ENCODE measurements at regions not wholly inside any gene's neighbourhood (a gene's known extent, or its start where the extent isn't known, plus 50 kb on each side); places are given as distances from the start of the nearest gene placed in this dataset.

DNA sequence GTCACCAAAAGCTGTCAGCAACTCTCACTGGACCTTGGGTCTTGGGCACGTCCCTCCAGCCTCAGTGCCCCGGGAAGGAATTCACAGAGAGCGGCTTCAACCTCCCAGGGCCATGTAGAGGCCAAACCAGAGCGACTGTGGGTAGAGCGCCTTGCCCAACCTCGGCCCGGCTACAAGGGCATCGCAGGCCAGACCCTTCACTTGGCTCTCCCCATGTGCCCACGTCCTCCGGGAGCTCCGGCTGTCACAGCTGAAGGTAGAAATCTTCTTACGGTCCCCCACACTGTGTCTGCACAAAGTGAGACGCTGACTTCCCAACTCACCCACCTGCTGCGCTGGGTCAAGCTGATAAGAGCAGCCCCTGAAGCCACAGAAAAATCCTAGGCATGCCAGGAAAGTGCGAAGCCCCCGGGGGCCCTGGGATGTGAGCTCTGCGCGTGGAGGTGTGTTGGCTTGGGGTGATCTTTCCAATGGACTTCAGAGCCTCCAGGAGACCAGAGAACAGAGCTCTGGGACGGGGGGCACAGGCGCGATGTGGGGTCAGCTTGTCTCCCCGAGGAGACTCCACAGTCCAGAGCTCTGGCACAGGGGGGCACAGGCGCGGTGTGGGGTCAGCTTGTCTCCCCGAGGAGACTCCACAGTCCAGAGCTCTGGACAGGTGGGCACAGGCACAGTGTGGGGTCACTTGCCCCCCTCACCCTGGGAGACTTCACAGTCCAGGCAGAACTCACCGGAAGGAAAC, 105.5 kb downstream of the RTP5 start:
- H3K27ac ChIP-seq (ENCODE audit: low read depth, low read length), result no peak overlapping the region
- H3K4me2 ChIP-seq (ENCODE audit: low read depth, low read length, poor library complexity, severe bottlenecking), result no peak overlapping the region
- no peaks in the 10 kb centered on the region for H3K27me3 ChIP-seq (ENCODE audit: low read length)
- no peak overlapping the region for H2AFZ ChIP-seq (ENCODE audit: low read depth, low read length, severe bottlenecking)
- no peaks in the 10 kb centered on the region for H3K79me2 ChIP-seq (ENCODE audit: insufficient read depth, low read length)
- no peak for TF ChIP-seq CTCF (IDR thresholded peaks at IDR 0.05; ENCODE audit: insufficient read depth, low read length, poor library complexity, severe bottlenecking)
- TF ChIP-seq EZH2phosphoT487 (conservative IDR thresholded peaks at IDR 0.05; ENCODE audit: low read length), result no peak
- H4K20me1 ChIP-seq (ENCODE audit: low read depth, low read length), result no peaks in the 10 kb centered on the region
- H3K36me3 ChIP-seq (ENCODE audit: low read length), result peaks cover 4% of the 10 kb centered on the region; the same call in 1 of the 2 replicates
- H3F3A ChIP-seq (ENCODE audit: insufficient read depth), result no peaks in the 10 kb centered on the region
- H3K4me3 ChIP-seq (ENCODE audit: insufficient read depth, low read length, poor library complexity, severe bottlenecking), result no peak overlapping the region
- H3K9ac ChIP-seq (ENCODE audit: low read length), result no peak overlapping the region
- H3K9me3 ChIP-seq (ENCODE audit: insufficient read depth, low read length), result no peaks in the 10 kb centered on the region
- no peaks in the 10 kb centered on the region for H3K9me2 ChIP-seq (replicated peaks; ENCODE audit: insufficient read depth, low read length)

GRCh38 chr2:241975593-241976284, 106.2 kb downstream of the RTP5 start:
- no peaks in the 10 kb centered on the region for H3K27me3 ChIP-seq (ENCODE audit: low read length)
- H3K79me2 ChIP-seq (ENCODE audit: insufficient read depth, low read length), result no peaks in the 10 kb centered on the region
- no peaks in the 10 kb centered on the region for H3K9me2 ChIP-seq (replicated peaks; ENCODE audit: insufficient read depth, low read length)
- peaks cover 4% of the 10 kb centered on the region; the same call in 1 of the 2 replicates for H3K36me3 ChIP-seq (ENCODE audit: low read length)
- H3K4me2 ChIP-seq (ENCODE audit: low read depth, low read length, poor library complexity, severe bottlenecking), result no peak overlapping the region
- H3K9me3 ChIP-seq (ENCODE audit: insufficient read depth, low read length), result no peaks in the 10 kb centered on the region
- no peak overlapping the region for H3K4me3 ChIP-seq (ENCODE audit: insufficient read depth, low read length, poor library complexity, severe bottlenecking)
- no peak overlapping the region for H2AFZ ChIP-seq (ENCODE audit: low read depth, low read length, severe bottlenecking)
- H3K27ac ChIP-seq (ENCODE audit: low read depth, low read length), result no peak overlapping the region
- no peak for TF ChIP-seq EZH2phosphoT487 (conservative IDR thresholded peaks at IDR 0.05; ENCODE audit: low read length)
- H4K20me1 ChIP-seq (ENCODE audit: low read depth, low read length), result no peaks in the 10 kb centered on the region
- H3K9ac ChIP-seq (ENCODE audit: low read length), result no peak overlapping the region
- H3F3A ChIP-seq (ENCODE audit: insufficient read depth), result no peaks in the 10 kb centered on the region

DNA sequence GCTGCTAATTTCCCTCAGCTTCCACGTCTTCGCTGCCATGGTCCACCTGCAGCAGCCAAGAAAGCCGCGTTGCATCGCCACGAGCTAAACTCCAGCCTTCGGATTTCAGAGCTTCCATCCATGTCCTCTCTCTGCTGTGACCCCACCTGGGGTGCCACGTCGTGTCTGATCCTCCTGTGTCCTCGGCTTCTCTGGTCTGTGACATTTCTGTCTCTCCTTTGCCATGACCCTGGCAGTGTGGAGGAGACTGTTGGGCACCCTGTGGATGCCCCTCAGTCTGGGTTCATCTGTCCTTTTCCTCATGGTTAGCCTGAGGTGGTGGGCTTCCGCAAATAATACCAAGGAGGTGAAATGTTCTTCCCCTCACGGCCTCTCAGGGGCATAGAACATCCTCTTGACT, 106.8 kb downstream of the RTP5 start:
- no peak overlapping the region for H3K9ac ChIP-seq (ENCODE audit: low read length)
- H3K79me2 ChIP-seq (ENCODE audit: insufficient read depth, low read length), result no peaks in the 10 kb centered on the region
- no peaks in the 10 kb centered on the region for H3K27me3 ChIP-seq (ENCODE audit: low read length)
- no peak overlapping the region for H3K4me2 ChIP-seq (ENCODE audit: low read depth, low read length, poor library complexity, severe bottlenecking)
- no peaks in the 10 kb centered on the region for H3F3A ChIP-seq (ENCODE audit: insufficient read depth)
- no peak for TF ChIP-seq EZH2phosphoT487 (conservative IDR thresholded peaks at IDR 0.05; ENCODE audit: low read length)
- no peak for TF ChIP-seq CTCF (IDR thresholded peaks at IDR 0.05; ENCODE audit: insufficient read depth, low read length, poor library complexity, severe bottlenecking)
- H4K20me1 ChIP-seq (ENCODE audit: low read depth, low read length), result no peaks in the 10 kb centered on the region
- H3K4me3 ChIP-seq (ENCODE audit: insufficient read depth, low read length, poor library complexity, severe bottlenecking), result no peak overlapping the region
- H3K9me2 ChIP-seq (replicated peaks; ENCODE audit: insufficient read depth, low read length), result no peaks in the 10 kb centered on the region
- H2AFZ ChIP-seq (ENCODE audit: low read depth, low read length, severe bottlenecking), result no peak overlapping the region
- no peak overlapping the region for H3K27ac ChIP-seq (ENCODE audit: low read depth, low read length)
- H3K9me3 ChIP-seq (ENCODE audit: insufficient read depth, low read length), result no peaks in the 10 kb centered on the region
- H3K36me3 ChIP-seq (ENCODE audit: low read length), result peaks cover 4% of the 10 kb centered on the region; the same call in 1 of the 2 replicates

Measured in SU-DHL-6 (cell line).